ENCODE measurements at regions not wholly inside any gene's neighbourhood (a gene's known extent, or its start where the extent isn't known, plus 50 kb on each side); places are given as distances from the start of the nearest gene placed in this dataset.

- FAIRE-seq (no peak), DNase-seq (ENCODE audit: low read depth, low spot score) (no peak)
- no peak for TF ChIP-seq EZH2 (IDR thresholded peaks at IDR 0.05; ENCODE audit: low read length)
- TF ChIP-seq CTCF (optimal IDR thresholded peaks at IDR 0.05 in 1 of 3, IDR thresholded peaks at IDR 0.05 in 1 of 3, conservative IDR thresholded peaks at IDR 0.05 in 1 of 3; ENCODE audit: extremely low read depth in 1 of 3, insufficient read depth in 2 of 3, low read length in 3 of 3) = no peak
- Histone ChIP-seq H3K4me2 (ENCODE audit: control insufficient read depth, extremely low read depth, insufficient read depth, low read depth, low read length) (no peak overlapping the region), H3K4me3 (ENCODE audit: control insufficient read depth in 2 of 3, extremely low read depth in 1 of 3, insufficient read depth in 2 of 3, low read depth in 1 of 3, low read length in 3 of 3) (no peak overlapping the region), H3K36me3 (ENCODE audit: control insufficient read depth in 2 of 2, extremely low read depth in 1 of 2, insufficient read depth in 2 of 2, low read length in 2 of 2) (no peaks in the 10 kb centered on the region), H3K27ac (ENCODE audit: control insufficient read depth, insufficient read depth, low read length) (no peak overlapping the region), H3K9ac (ENCODE audit: control insufficient read depth, extremely low read depth, insufficient read depth, low read length) (no peak overlapping the region), H3K4me1 (ENCODE audit: control insufficient read depth, extremely low read depth, insufficient read depth, low read length) (no peaks in the 10 kb centered on the region), H3K9me1 (ENCODE audit: control insufficient read depth, extremely low read depth, insufficient read depth, low read length) (no peaks in the 10 kb centered on the region), H2AFZ (ENCODE audit: control insufficient read depth, low read length) (no peak overlapping the region), H3K27me3 (ENCODE audit: control insufficient read depth, extremely low read depth, insufficient read depth, low read length) (no peaks in the 10 kb centered on the region), H3K9me3 (ENCODE audit: control insufficient read depth, low read depth, low read length) (no peaks in the 10 kb centered on the region), H4K20me1 (ENCODE audit: control insufficient read depth, extremely low read depth, insufficient read depth, low read length) (no peaks in the 10 kb centered on the region), H3K79me2 (ENCODE audit: control insufficient read depth, insufficient read depth, low read length) (no peaks in the 10 kb centered on the region)
- dilution Hi-C loops (cut with MboI; ENCODE audit: extremely low pct_ligation_motif_present, low sequenced_read_pairs) = no loop called here
Observed at GRCh38 chr13:67519356-67519755, 289.2 kb upstream of the PCDH9 start.

GRCh38 chr13:67518785-67519184 is 288.6 kb upstream of the PCDH9 start:
- dilution Hi-C loops (cut with MboI; ENCODE audit: extremely low pct_ligation_motif_present, low sequenced_read_pairs) = no loop called here
- H3K9ac ChIP-seq (ENCODE audit: control insufficient read depth, extremely low read depth, insufficient read depth, low read length) = no peak overlapping the region
- H3K4me2 ChIP-seq (ENCODE audit: control insufficient read depth, extremely low read depth, insufficient read depth, low read depth, low read length) = no peak overlapping the region
- no peaks in the 10 kb centered on the region for H3K36me3 ChIP-seq (ENCODE audit: control insufficient read depth in 2 of 2, extremely low read depth in 1 of 2, insufficient read depth in 2 of 2, low read length in 2 of 2)
- H3K4me3 ChIP-seq (ENCODE audit: control insufficient read depth in 2 of 3, extremely low read depth in 1 of 3, insufficient read depth in 2 of 3, low read depth in 1 of 3, low read length in 3 of 3) = no peak overlapping the region
- H3K27me3 ChIP-seq (ENCODE audit: control insufficient read depth, extremely low read depth, insufficient read depth, low read length) = no peaks in the 10 kb centered on the region
- DNase-seq (ENCODE audit: low read depth, low spot score) (no peak), FAIRE-seq (no peak)
- no peaks in the 10 kb centered on the region for H4K20me1 ChIP-seq (ENCODE audit: control insufficient read depth, extremely low read depth, insufficient read depth, low read length)
- H3K9me1 ChIP-seq (ENCODE audit: control insufficient read depth, extremely low read depth, insufficient read depth, low read length) = no peaks in the 10 kb centered on the region
- no peak for TF ChIP-seq CTCF (optimal IDR thresholded peaks at IDR 0.05 in 1 of 3, IDR thresholded peaks at IDR 0.05 in 1 of 3, conservative IDR thresholded peaks at IDR 0.05 in 1 of 3; ENCODE audit: extremely low read depth in 1 of 3, insufficient read depth in 2 of 3, low read length in 3 of 3)
- TF ChIP-seq EZH2 (IDR thresholded peaks at IDR 0.05; ENCODE audit: low read length) = no peak
- H3K4me1 ChIP-seq (ENCODE audit: control insufficient read depth, extremely low read depth, insufficient read depth, low read length) = no peaks in the 10 kb centered on the region
- H3K79me2 ChIP-seq (ENCODE audit: control insufficient read depth, insufficient read depth, low read length) = no peaks in the 10 kb centered on the region
- H3K9me3 ChIP-seq (ENCODE audit: control insufficient read depth, low read depth, low read length) = no peaks in the 10 kb centered on the region
- H2AFZ ChIP-seq (ENCODE audit: control insufficient read depth, low read length) = no peak overlapping the region
- no peak overlapping the region for H3K27ac ChIP-seq (ENCODE audit: control insufficient read depth, insufficient read depth, low read length)

Measured in keratinocyte (primary cell).